ENCODE measurements at regions not wholly inside any gene's neighbourhood (a gene's known extent, or its start where the extent isn't known, plus 50 kb on each side); places are given as distances from the start of the nearest gene placed in this dataset.

- H3K9ac ChIP-seq (ENCODE audit: low read length in 3 of 3): no peak overlapping the region
Observed at GRCh38 chr7:121473645-121474300, 77.7 kb upstream of the FAM3C start.

DNA sequence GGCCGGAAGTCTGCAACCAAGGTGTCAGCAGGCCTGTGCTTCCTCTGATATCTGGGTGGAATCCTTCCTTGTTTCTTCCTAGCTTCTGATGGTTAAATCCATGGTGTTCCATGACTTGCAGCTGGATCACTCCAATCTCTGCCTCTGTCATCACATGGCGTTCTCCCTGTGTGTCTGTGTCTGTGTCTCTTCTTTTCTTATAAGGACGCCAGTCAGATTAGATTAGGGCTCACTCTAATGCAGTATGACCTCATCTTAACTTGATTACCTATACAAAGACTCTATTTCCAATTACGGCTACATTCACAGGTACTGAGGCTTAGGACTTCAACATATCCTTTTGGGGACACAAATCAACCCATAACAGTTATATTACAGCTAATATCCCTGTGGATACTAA lies 70.3 kb upstream of the FAM3C start:
- H3K9me3 ChIP-seq (ENCODE audit: control insufficient read depth in 2 of 3, insufficient read depth in 1 of 3, low read length in 3 of 3): no peaks in the 10 kb centered on the region
- no peaks in the 10 kb centered on the region for H3K36me3 ChIP-seq (ENCODE audit: control insufficient read depth in 2 of 3, insufficient read depth in 3 of 3, low read length in 3 of 3)
- H3K4me1 ChIP-seq (ENCODE audit: control insufficient read depth in 2 of 3, insufficient read depth in 2 of 3, low read depth in 1 of 3, low read length in 3 of 3): no peaks in the 10 kb centered on the region
- H3K27ac ChIP-seq (ENCODE audit: low read depth in 2 of 2, low read length in 2 of 2): no peak overlapping the region
- FAIRE-seq (no peak), DNase-seq (no peak)
- no peak overlapping the region for H3K4me3 ChIP-seq (ENCODE audit: low read length in 3 of 3)
- no peak for TF ChIP-seq CTCF (IDR thresholded peaks at IDR 0.05; ENCODE audit: borderline replicate concordance, extremely low read depth, insufficient read depth)
- no peaks in the 10 kb centered on the region for H3K27me3 ChIP-seq (ENCODE audit: control insufficient read depth, insufficient read depth, low read length)
- intact Hi-C loops (cut with DNase I): no loop called here
- no peak overlapping the region for H3K9ac ChIP-seq (ENCODE audit: low read length in 3 of 3)

More at GRCh38 chr7:121473645-121474300, 77.7 kb upstream of the FAM3C start:
- H3K36me3 ChIP-seq (ENCODE audit: control insufficient read depth in 2 of 3, insufficient read depth in 3 of 3, low read length in 3 of 3): no peaks in the 10 kb centered on the region
- DNase-seq (no peak), FAIRE-seq (no peak)
- no peaks in the 10 kb centered on the region for H3K4me1 ChIP-seq (ENCODE audit: control insufficient read depth in 2 of 3, insufficient read depth in 2 of 3, low read depth in 1 of 3, low read length in 3 of 3)
- intact Hi-C loops (cut with DNase I): no loop called here
- H3K4me3 ChIP-seq (ENCODE audit: low read length in 3 of 3): no peak overlapping the region
- TF ChIP-seq CTCF (IDR thresholded peaks at IDR 0.05; ENCODE audit: borderline replicate concordance, extremely low read depth, insufficient read depth): no peak
- no peaks in the 10 kb centered on the region for H3K27me3 ChIP-seq (ENCODE audit: control insufficient read depth, insufficient read depth, low read length)
- H3K27ac ChIP-seq (ENCODE audit: low read depth in 2 of 2, low read length in 2 of 2): no peak overlapping the region
- no peaks in the 10 kb centered on the region for H3K9me3 ChIP-seq (ENCODE audit: control insufficient read depth in 2 of 3, insufficient read depth in 1 of 3, low read length in 3 of 3)

DNA sequence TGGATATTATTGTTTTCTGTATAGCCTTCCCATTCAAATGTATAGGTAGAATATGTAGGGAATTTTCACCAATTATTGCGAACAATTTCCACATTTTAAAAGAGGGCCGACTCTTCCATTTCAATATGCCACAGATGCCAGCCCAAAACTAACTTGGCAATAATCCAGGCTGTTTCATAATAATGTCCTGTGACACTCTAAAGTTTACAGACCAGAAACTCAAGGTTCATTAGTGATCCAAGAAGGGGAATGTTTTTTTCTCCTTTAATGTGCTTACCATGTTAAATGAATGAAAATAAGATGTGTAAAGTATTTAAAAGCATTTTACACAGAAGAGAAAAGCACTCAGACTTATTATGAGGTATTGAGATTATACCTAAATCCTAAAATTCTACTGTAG lies 63.0 kb upstream of the FAM3C start:
- intact Hi-C loops (cut with DNase I): no loop called here
- TF ChIP-seq CTCF (IDR thresholded peaks at IDR 0.05; ENCODE audit: borderline replicate concordance, extremely low read depth, insufficient read depth): no peak
- DNase-seq (no peak), FAIRE-seq (no peak)
- Histone ChIP-seq H3K4me3 (ENCODE audit: low read length in 3 of 3) (no peak overlapping the region), H3K27me3 (ENCODE audit: control insufficient read depth, insufficient read depth, low read length) (no peaks in the 10 kb centered on the region), H3K4me1 (ENCODE audit: control insufficient read depth in 2 of 3, insufficient read depth in 2 of 3, low read depth in 1 of 3, low read length in 3 of 3) (no peaks in the 10 kb centered on the region), H3K9ac (ENCODE audit: low read length in 3 of 3) (no peak overlapping the region), H3K27ac (ENCODE audit: low read depth in 2 of 2, low read length in 2 of 2) (no peak overlapping the region), H3K9me3 (ENCODE audit: control insufficient read depth in 2 of 3, insufficient read depth in 1 of 3, low read length in 3 of 3) (no peaks in the 10 kb centered on the region), H3K36me3 (ENCODE audit: control insufficient read depth in 2 of 3, insufficient read depth in 3 of 3, low read length in 3 of 3) (no peaks in the 10 kb centered on the region)
